BLaER1 treated with 17β-estradiol and CSF1 and Interleukin-3, amounts not matched to agents 10 nM and 100 nM (cell line): ENCODE measurements at regions not wholly inside any gene's neighbourhood (a gene's known extent, or its start where the extent isn't known, plus 50 kb on each side); places are given as distances from the start of the nearest gene placed in this dataset.

Source experiments
- H3K27ac ChIP-seq, 11 experiments: shearing (Covaris generic); formaldehyde crosslinking; 2 replicates each; pipeline ENCODE4 v1.8.1; 2022
- H3K27me3 ChIP-seq, 11 experiments: shearing (Covaris generic); formaldehyde crosslinking; 2 replicates each; pipeline ENCODE4 v1.8.1; 2022
- H3K36me3 ChIP-seq, 11 experiments: shearing (Covaris generic); formaldehyde crosslinking; 2 replicates each; pipeline ENCODE4 v1.8.1; 2022
- H3K4me1 ChIP-seq, 10 experiments: shearing (Covaris generic); formaldehyde crosslinking; 2 replicates each; pipeline ENCODE4 v1.8.1; 2022
- H3K4me2 ChIP-seq, 11 experiments: shearing (Covaris generic); formaldehyde crosslinking; 2 replicates each; pipeline ENCODE4 v1.8.1; 2022
- H3K4me3 ChIP-seq, 10 experiments: shearing (Covaris generic); formaldehyde crosslinking; 2 replicates each; pipeline ENCODE4 v1.8.1; 2022
- H3K9ac ChIP-seq, 11 experiments: shearing (Covaris generic); formaldehyde crosslinking; 2 replicates each; pipeline ENCODE4 v1.8.1; 2022
- H3K9me3 ChIP-seq, 11 experiments: shearing (Covaris generic); formaldehyde crosslinking; replicated peaks in 1 of 11; 2 replicates each; pipeline ENCODE4 v1.8.1; 2022
- H4K20me1 ChIP-seq, 11 experiments: shearing (Covaris generic); formaldehyde crosslinking; 2 replicates each; pipeline ENCODE4 v1.8.1; 2022
- Cebpa-rat ChIP-seq, 11 experiments: shearing (Covaris generic); IDR thresholded peaks; 2 replicates each; pipeline ENCODE4 v1.8.1; 2022

DNA sequence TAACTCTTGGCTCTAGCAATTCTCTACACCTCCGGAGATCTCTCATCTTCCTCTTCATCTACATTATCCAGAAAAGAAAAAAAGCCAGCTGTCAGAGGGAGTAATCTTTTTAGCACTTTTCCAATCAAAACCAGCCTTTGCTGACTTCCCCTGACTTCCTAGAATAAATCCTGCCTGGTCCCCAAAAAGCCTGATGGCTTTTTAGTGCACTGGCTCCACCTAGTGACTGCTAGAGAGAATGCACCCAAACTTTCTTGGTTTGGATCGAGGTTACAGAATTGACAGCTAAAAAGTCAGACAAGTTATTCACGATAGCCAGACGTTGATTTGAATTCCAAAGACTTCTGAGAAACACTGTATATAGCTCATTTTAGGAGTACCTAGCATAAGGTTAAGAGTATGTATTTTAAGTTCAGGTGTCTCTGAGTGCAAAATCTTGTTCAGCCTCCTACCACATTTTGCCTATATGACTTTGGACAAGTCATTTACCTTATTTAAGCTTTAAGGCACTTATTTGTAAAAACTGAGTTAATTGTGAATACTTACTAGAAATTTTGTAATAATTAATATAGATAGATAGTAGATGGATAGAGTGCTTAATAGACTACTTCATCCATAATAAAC is 185.7 kb upstream of the GRIN2B start:
- Histone ChIP-seq H3K27me3 (no peaks in the 10 kb centered on the region), H4K20me1 (no peaks in the 10 kb centered on the region), H3K4me2 (no peak overlapping the region), H3K36me3 (no peaks in the 10 kb centered on the region), H3K4me1 (peaks cover 0 to 6% (median 4%) of the 10 kb centered on the region in 10 experiments; a peak in 7 of 20 replicates), H3K9me3 (no peaks in the 10 kb centered on the region), H3K27ac (no peak overlapping the region), H3K9ac (no peak overlapping the region), H3K4me3 (no peak overlapping the region)
- TF ChIP-seq Cebpa-rat (IDR thresholded peaks at IDR 0.05) = no peak

- H3K27ac ChIP-seq = no peak overlapping the region
These were observed 187.9 kb upstream of the GRIN2B start for GRCh38 chr12:14169281-14169680.

GRCh38 chr12:14171106-14171505 is 189.7 kb upstream of the GRIN2B start:
- Histone ChIP-seq H3K4me3 (no peak overlapping the region), H3K27me3 (no peaks in the 10 kb centered on the region), H4K20me1 (no peaks in the 10 kb centered on the region), H3K27ac (no peak overlapping the region), H3K9me3 (no peaks in the 10 kb centered on the region), H3K4me1 (peaks cover 0 to 6% (median 0%) of the 10 kb centered on the region in 10 experiments; a peak in 2 of 20 replicates), H3K36me3 (no peaks in the 10 kb centered on the region), H3K4me2 (no peak overlapping the region), H3K9ac (no peak overlapping the region)
- TF ChIP-seq Cebpa-rat (IDR thresholded peaks at IDR 0.05) = no peak

More at GRCh38 chr12:14169281-14169680, 187.9 kb upstream of the GRIN2B start:
- H3K9ac ChIP-seq = no peak overlapping the region
- H3K36me3 ChIP-seq = no peaks in the 10 kb centered on the region
- no peaks in the 10 kb centered on the region for H4K20me1 ChIP-seq
- TF ChIP-seq Cebpa-rat (IDR thresholded peaks at IDR 0.05) = no peak
- no peak overlapping the region for H3K4me2 ChIP-seq
- H3K4me3 ChIP-seq = no peak overlapping the region
- H3K4me1 ChIP-seq = peaks cover 0 to 6% (median 2%) of the 10 kb centered on the region in 10 experiments; a peak in 7 of 20 replicates
- H3K27me3 ChIP-seq = no peaks in the 10 kb centered on the region
- H3K9me3 ChIP-seq = no peaks in the 10 kb centered on the region

DNA sequence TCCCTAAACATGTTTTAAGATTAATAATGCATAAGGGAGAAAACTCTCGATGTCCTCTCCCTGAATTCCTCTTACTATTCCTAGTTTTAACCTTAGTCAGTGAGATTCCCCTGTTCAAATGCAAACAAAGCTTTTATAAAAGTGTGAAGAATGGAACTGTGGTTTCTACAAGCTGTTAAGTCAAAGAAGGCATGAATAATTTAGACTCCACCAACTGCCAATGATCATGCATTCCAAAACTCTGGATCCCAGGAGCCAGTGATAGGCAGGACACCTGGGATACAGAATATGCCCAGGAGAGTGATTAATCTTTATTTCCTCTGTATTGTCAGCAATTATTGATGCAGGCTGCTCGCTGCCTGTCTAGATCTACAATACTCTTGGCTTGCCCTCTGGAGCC is 190.3 kb upstream of the ATF7IP start:
- TF ChIP-seq Cebpa-rat (IDR thresholded peaks at IDR 0.05) = no peak

GRCh38 chr12:14185427-14186192 is 179.9 kb upstream of the ATF7IP start:
- no peak overlapping the region for H3K4me3 ChIP-seq
- no peak for TF ChIP-seq Cebpa-rat (IDR thresholded peaks at IDR 0.05)
- no peaks in the 10 kb centered on the region for H3K9me3 ChIP-seq
- H3K4me1 ChIP-seq = peaks cover 0 to 8% (median 5%) of the 10 kb centered on the region in 10 experiments; a peak in 7 of 20 replicates
- H3K36me3 ChIP-seq = no peaks in the 10 kb centered on the region
- peak overlapping the region in 5 of 11 experiments; percentile 3 to 42 (median 32); a peak in 6 of 22 replicates for H3K4me2 ChIP-seq
- no peaks in the 10 kb centered on the region for H4K20me1 ChIP-seq
- no peak overlapping the region for H3K27ac ChIP-seq
- 0 out of 22 replicates have a peak overlapping the region, but pooled peaks of 1 of the 11 experiments have one; percentile 0 for H3K9ac ChIP-seq
- no peaks in the 10 kb centered on the region for H3K27me3 ChIP-seq

More for the DNA sequence above, 190.3 kb upstream of the ATF7IP start:
- H3K4me2 ChIP-seq = no peak overlapping the region
- H3K4me1 ChIP-seq = peaks cover 0 to 6% (median 0%) of the 10 kb centered on the region in 10 experiments; a peak in 2 of 20 replicates
- no peaks in the 10 kb centered on the region for H3K36me3 ChIP-seq
- no peak overlapping the region for H3K4me3 ChIP-seq
- no peak overlapping the region for H3K27ac ChIP-seq
- H3K9ac ChIP-seq = no peak overlapping the region
- H3K9me3 ChIP-seq = no peaks in the 10 kb centered on the region
- H3K27me3 ChIP-seq = no peaks in the 10 kb centered on the region
- H4K20me1 ChIP-seq = no peaks in the 10 kb centered on the region

- Histone ChIP-seq H3K9ac (no peak overlapping the region), H3K4me2 (no peak overlapping the region), H3K36me3 (no peaks in the 10 kb centered on the region), H3K9me3 (no peaks in the 10 kb centered on the region), H4K20me1 (no peaks in the 10 kb centered on the region), H3K4me3 (no peak overlapping the region), H3K27me3 (no peaks in the 10 kb centered on the region), H3K27ac (no peak overlapping the region), H3K4me1 (peaks cover 0 to 8% (median 5%) of the 10 kb centered on the region in 10 experiments; a peak in 7 of 20 replicates)
- no peak for TF ChIP-seq Cebpa-rat (IDR thresholded peaks at IDR 0.05)
These were observed 179.3 kb upstream of the ATF7IP start for GRCh38 chr12:14186193-14186502.

DNA sequence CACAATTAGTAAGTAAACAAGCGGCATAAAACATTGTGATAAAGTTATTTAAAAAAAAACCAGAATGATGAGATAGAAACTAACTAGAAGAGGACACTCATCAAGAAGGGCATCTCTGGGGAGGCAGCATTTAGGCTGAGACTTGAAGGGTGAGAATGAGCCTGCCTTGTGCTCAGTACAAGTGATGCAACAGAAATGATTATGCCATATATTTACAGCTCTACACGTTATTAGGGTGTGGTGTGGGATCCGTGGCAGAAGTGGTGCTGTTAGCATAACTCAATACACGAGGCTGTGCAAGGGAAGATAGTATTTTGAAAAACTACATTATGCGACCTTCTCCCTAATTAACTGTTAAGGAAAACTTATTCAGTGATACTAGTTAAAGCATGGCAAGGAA is 178.5 kb upstream of the ATF7IP start:
- H3K4me2 ChIP-seq = no peak overlapping the region
- H3K27me3 ChIP-seq = no peaks in the 10 kb centered on the region
- H3K4me1 ChIP-seq = peaks cover 0 to 8% (median 5%) of the 10 kb centered on the region in 10 experiments; a peak in 7 of 20 replicates
- TF ChIP-seq Cebpa-rat (IDR thresholded peaks at IDR 0.05) = no peak
- H3K36me3 ChIP-seq = no peaks in the 10 kb centered on the region
- no peak overlapping the region for H3K9ac ChIP-seq
- H3K9me3 ChIP-seq = no peaks in the 10 kb centered on the region
- no peak overlapping the region for H3K4me3 ChIP-seq
- H3K27ac ChIP-seq = no peak overlapping the region
- no peaks in the 10 kb centered on the region for H4K20me1 ChIP-seq

DNA sequence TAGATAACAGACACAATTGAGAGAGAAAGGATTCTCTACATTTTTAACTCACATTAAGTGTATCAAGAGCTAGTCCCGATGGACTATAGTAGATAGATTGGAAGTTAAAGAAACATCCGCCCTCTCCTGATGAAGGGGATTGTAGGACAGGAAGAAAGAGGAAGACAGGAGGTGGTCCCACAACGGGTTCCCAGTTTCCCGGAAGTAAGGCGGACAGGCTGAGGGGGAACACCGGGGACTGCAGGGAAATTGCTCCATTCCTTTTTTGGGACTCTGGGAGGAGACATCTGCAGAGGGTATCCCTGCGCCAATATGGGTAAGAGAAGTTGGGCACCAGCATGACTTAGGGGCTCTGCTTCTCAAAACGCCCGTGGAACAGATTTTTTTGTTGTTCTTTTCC is 177.5 kb upstream of the ATF7IP start:
- no peaks in the 10 kb centered on the region for H3K36me3 ChIP-seq
- no peak overlapping the region for H3K27ac ChIP-seq
- TF ChIP-seq Cebpa-rat (IDR thresholded peaks at IDR 0.05) = no peak
- H3K9ac ChIP-seq = no peak overlapping the region
- H3K4me2 ChIP-seq = no peak overlapping the region
- H3K4me3 ChIP-seq = no peak overlapping the region
- peaks cover 0 to 8% (median 5%) of the 10 kb centered on the region in 10 experiments; a peak in 7 of 20 replicates for H3K4me1 ChIP-seq
- no peaks in the 10 kb centered on the region for H4K20me1 ChIP-seq
- no peaks in the 10 kb centered on the region for H3K27me3 ChIP-seq
- H3K9me3 ChIP-seq = no peaks in the 10 kb centered on the region

- Histone ChIP-seq H3K4me3 (no peak overlapping the region), H3K4me2 (no peak overlapping the region)
- TF ChIP-seq Cebpa-rat (IDR thresholded peaks at IDR 0.05) = no peak
These were observed 176.7 kb upstream of the ATF7IP start for GRCh38 chr12:14188744-14189143.

More at GRCh38 chr12:14188744-14189143, 176.7 kb upstream of the ATF7IP start:
- no peaks in the 10 kb centered on the region for H3K27me3 ChIP-seq
- H4K20me1 ChIP-seq = no peaks in the 10 kb centered on the region
- H3K4me1 ChIP-seq = peaks cover 0 to 16% (median 9%) of the 10 kb centered on the region in 10 experiments; a peak in 12 of 20 replicates
- H3K27ac ChIP-seq = no peak overlapping the region
- no peak overlapping the region for H3K9ac ChIP-seq
- H3K9me3 ChIP-seq = no peaks in the 10 kb centered on the region
- H3K36me3 ChIP-seq = no peaks in the 10 kb centered on the region
